Hepatocyte (in vitro differentiated cells): ENCODE measurements at regions not wholly inside any gene's neighbourhood (a gene's known extent, or its start where the extent isn't known, plus 50 kb on each side); places are given as distances from the start of the nearest gene placed in this dataset.

Experiments used
- CTCF ChIP-seq: fragments of 200-600 bp; sonication (generic); IDR thresholded peaks from 2 replicates; pipeline ENCODE4 v1.5.1; 2016; ENCODE audit warnings: antibody characterized with exemption, mild to moderate bottlenecking; ENCODE audit not compliant: poor library complexity
- EZH2 ChIP-seq: fragments of 200-600 bp; sonication (generic); IDR thresholded peaks from 2 replicates; pipeline ENCODE4 v1.6.1; 2016; ENCODE audit warnings: antibody characterized with exemption, mild to moderate bottlenecking, borderline replicate concordance
- EZH2phosphoT487 ChIP-seq: fragments of 200-600 bp; sonication (generic); IDR thresholded peaks from one replicate; pipeline ENCODE4 v1.6.1; 2018; ENCODE audit warnings: antibody characterized with exemption, mild to moderate bottlenecking, low read depth, moderate library complexity; ENCODE audit not compliant: unreplicated experiment, severe bottlenecking

GRCh38 chr18:43961722-43962121, 684.4 kb upstream of the SYT4 start:
- TF ChIP-seq CTCF (no peak), EZH2 (no peak), EZH2phosphoT487 (no peak)
